K562 (cell line): ENCODE measurements at regions not wholly inside any gene's neighbourhood (a gene's known extent, or its start where the extent isn't known, plus 50 kb on each side); places are given as distances from the start of the nearest gene placed in this dataset.

Source experiments
- CC2D1A ChIP-seq: fragments of 450-650 bp; IDR thresholded peaks from 2 replicates; pipeline ENCODE4 v1.6.1; 2017; ENCODE audit warnings: mild to moderate bottlenecking
- EP300 ChIP-seq: IDR thresholded peaks from 2 replicates; pipeline ENCODE4 v1.6.1; 2012; ENCODE audit warnings: low read length, improper control_type of control experiment
- MTA2 ChIP-seq: fragments of 450-650 bp; IDR thresholded peaks from 2 replicates; pipeline ENCODE4 v1.6.1; 2016; ENCODE audit warnings: low read depth
- SMC3 ChIP-seq: conservative IDR thresholded peaks from 2 replicates; pipeline ENCODE4 v1.6.1; 2011; ENCODE audit warnings: low read depth, low read length, improper control_type of control experiment; ENCODE audit not compliant: insufficient read depth

GRCh38 chr17:56661906-56662305 lies 68.4 kb downstream of the NOG start:
- TF ChIP-seq SMC3: no peak
- no peak for TF ChIP-seq CC2D1A
- TF ChIP-seq MTA2: no peak
- TF ChIP-seq EP300: no peak
